ENCODE measurements at regions not wholly inside any gene's neighbourhood (a gene's known extent, or its start where the extent isn't known, plus 50 kb on each side); places are given as distances from the start of the nearest gene placed in this dataset.

GRCh38 chr16:85524630-85525419 lies 88.3 kb upstream of the GSE1 start:
- TF ChIP-seq CTCF (IDR thresholded peaks at IDR 0.05) (no peak), POLR2A (IDR thresholded peaks at IDR 0.05) (no peak)

Measured in heart left ventricle (tissue), 13 donors.